ENCODE measurements at regions not wholly inside any gene's neighbourhood (a gene's known extent, or its start where the extent isn't known, plus 50 kb on each side); places are given as distances from the start of the nearest gene placed in this dataset.

DNA sequence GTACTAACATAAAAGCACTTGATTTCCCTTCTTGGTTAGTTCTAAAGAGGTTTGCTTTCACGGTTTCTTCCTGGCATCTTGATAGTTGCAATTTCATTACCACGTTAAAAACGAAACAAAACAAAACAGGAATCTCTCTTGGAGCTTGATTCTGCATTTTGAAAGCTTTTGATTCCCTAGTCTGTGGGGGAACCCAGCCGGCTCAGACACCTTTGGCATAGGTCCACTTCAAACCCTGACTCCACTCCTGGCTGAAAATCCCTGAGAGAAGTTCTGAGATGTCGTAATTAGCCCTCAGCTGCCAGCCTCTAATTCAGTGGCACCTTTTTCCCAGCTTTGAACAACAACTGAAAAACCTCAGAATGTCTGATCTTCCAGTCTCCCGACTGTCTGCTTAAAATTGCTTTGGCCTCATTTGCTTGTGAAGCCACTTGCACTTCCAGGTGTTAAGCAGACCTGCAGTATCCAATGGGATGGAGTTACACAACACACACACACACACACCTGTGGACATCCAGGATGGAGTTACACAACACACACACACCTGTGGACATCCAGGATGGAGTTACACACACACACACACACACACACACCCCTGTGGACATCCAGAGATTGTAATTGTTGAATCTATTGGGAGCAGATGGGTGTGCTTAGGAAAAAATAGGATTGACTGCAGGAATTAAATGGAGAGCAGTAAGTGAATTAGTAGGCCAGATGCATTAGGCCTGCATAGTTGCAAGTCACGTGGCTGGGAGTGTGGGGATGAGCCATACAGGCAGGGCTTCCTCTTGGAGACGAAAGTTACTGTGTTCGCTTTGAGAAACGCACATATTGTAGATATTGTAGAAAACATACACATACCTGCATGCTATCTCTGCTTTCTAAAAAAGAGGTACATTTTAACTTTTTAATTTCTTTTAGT lies 285.6 kb upstream of the FMN2 start:
- TF ChIP-seq, protein P1, sequence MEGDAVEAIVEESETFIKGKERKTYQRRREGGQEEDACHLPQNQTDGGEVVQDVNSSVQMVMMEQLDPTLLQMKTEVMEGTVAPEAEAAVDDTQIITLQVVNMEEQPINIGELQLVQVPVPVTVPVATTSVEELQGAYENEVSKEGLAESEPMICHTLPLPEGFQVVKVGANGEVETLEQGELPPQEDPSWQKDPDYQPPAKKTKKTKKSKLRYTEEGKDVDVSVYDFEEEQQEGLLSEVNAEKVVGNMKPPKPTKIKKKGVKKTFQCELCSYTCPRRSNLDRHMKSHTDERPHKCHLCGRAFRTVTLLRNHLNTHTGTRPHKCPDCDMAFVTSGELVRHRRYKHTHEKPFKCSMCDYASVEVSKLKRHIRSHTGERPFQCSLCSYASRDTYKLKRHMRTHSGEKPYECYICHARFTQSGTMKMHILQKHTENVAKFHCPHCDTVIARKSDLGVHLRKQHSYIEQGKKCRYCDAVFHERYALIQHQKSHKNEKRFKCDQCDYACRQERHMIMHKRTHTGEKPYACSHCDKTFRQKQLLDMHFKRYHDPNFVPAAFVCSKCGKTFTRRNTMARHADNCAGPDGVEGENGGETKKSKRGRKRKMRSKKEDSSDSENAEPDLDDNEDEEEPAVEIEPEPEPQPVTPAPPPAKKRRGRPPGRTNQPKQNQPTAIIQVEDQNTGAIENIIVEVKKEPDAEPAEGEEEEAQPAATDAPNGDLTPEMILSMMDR (IDR thresholded peaks at IDR 0.05) = no peak
- no peak for TF ChIP-seq POLR2A (IDR thresholded peaks at IDR 0.05)

All from right lobe of liver (tissue), 4 donors.